OCI-M2 (cell line): ENCODE measurements at regions not wholly inside any gene's neighbourhood (a gene's known extent, or its start where the extent isn't known, plus 50 kb on each side); places are given as distances from the start of the nearest gene placed in this dataset.
"Not testable (repeated sequence)": the region's sequence is repeated elsewhere in the genome, so short reads cannot be mapped to it uniquely, and the experiment has no call there.

Experiments used
- DNase-seq: peaks from one replicate; lab custom pipeline; 2025; ENCODE audit not compliant: unreplicated experiment; lab: John Stamatoyannopoulos, UW

- DNase-seq = no peak
Observed at GRCh38 chr10:101280511-101280910, 51.2 kb upstream of the LBX1 start.

GRCh38 chr10:101280921-101281320 is 51.7 kb upstream of the LBX1 start:
- DNase-seq = not testable (repeated sequence)

- DNase-seq = no peak
Observed at GRCh38 chr10:101282947-101283346, 53.7 kb upstream of the LBX1 start.

GRCh38 chr10:101283762-101284100 is 54.5 kb upstream of the LBX1 start:
- DNase-seq = no peak

- no peak for DNase-seq
Observed at GRCh38 chr10:101284101-101284743, 55.0 kb upstream of the LBX1 start.

GRCh38 chr10:101284744-101285463 is 55.6 kb upstream of the LBX1 start:
- no peak for DNase-seq

- DNase-seq = no peak
Observed at GRCh38 chr10:101285519-101286070, 56.3 kb upstream of the LBX1 start.

- DNase-seq = no peak
Observed at GRCh38 chr10:101286248-101287046, 57.2 kb upstream of the LBX1 start.

- DNase-seq = no peak
Observed at GRCh38 chr10:101287183-101287996, 58.1 kb upstream of the LBX1 start.

GRCh38 chr10:101287997-101288635 is 58.9 kb upstream of the LBX1 start:
- no peak for DNase-seq

- no peak for DNase-seq
Observed at GRCh38 chr10:101289541-101289940, 60.3 kb upstream of the LBX1 start.

- no peak for DNase-seq
Observed at GRCh38 chr10:101290431-101290830, 61.2 kb upstream of the LBX1 start.

GRCh38 chr10:101290881-101291280 is 61.6 kb upstream of the LBX1 start:
- no peak for DNase-seq

GRCh38 chr10:101291331-101292193 is 62.3 kb upstream of the LBX1 start:
- DNase-seq = peak; percentile 39

- DNase-seq = no peak
Observed at GRCh38 chr10:101292194-101293006, 61.6 kb upstream of the BTRC start.

GRCh38 chr10:101293007-101293723 is 60.8 kb upstream of the BTRC start:
- no peak for DNase-seq

GRCh38 chr10:101294109-101294508 is 59.9 kb upstream of the BTRC start:
- no peak for DNase-seq

GRCh38 chr10:101295261-101295660 is 58.7 kb upstream of the BTRC start:
- DNase-seq = no peak
